GM23338 (cell line): ENCODE measurements at regions not wholly inside any gene's neighbourhood (a gene's known extent, or its start where the extent isn't known, plus 50 kb on each side); places are given as distances from the start of the nearest gene placed in this dataset.

ENCODE experiments used
- ATAC-seq: fragments of 200-7000 bp; cut with Tn5 transposase; 3 replicates; pipeline ENCODE4 v1.9.1; 2020
- DNase-seq: peaks from one replicate; pipeline ENCODE4 v3.0.0-alpha.2; 2015; ENCODE audit warnings: low spot score
- H2AFZ ChIP-seq: fragments of 200-600 bp; sonication (generic); 2 replicates; pipeline ENCODE4 v1.8.0; 2016; ENCODE audit warnings: antibody characterized with exemption, mild to moderate bottlenecking, moderate library complexity
- H3F3A ChIP-seq: fragments of 200-600 bp; sonication (generic); replicated peaks from 2 replicates; pipeline ENCODE4 v1.8.0; 2017; ENCODE audit warnings: antibody characterized with exemption, mixed run types, low read depth
- H3K27ac ChIP-seq: fragments of 200-600 bp; sonication (generic); 2 replicates; pipeline ENCODE4 v1.6.1; 2016; ENCODE audit warnings: low read depth
- H3K27me3 ChIP-seq: fragments of 200-600 bp; sonication (generic); 2 replicates; pipeline ENCODE4 v1.8.0; 2016; ENCODE audit warnings: mild to moderate bottlenecking, mixed run types, moderate library complexity; ENCODE audit not compliant: insufficient read depth
- H3K36me3 ChIP-seq: fragments of 200-600 bp; sonication (generic); 2 replicates; pipeline ENCODE4 v1.8.0; 2016; ENCODE audit warnings: mild to moderate bottlenecking; ENCODE audit not compliant: insufficient read depth
- H3K4me1 ChIP-seq: fragments of 200-600 bp; sonication (generic); 2 replicates; pipeline ENCODE4 v1.8.0; 2016; ENCODE audit warnings: mild to moderate bottlenecking, moderate library complexity; ENCODE audit not compliant: insufficient read depth
- H3K4me2 ChIP-seq: fragments of 200-600 bp; sonication (generic); 2 replicates; pipeline ENCODE4 v1.7.1; 2017; ENCODE audit warnings: mixed run types
- H3K4me3 ChIP-seq: fragments of 200-600 bp; sonication (generic); 2 replicates; pipeline ENCODE4 v1.6.1; 2016; ENCODE audit warnings: mixed run types
- H3K79me2 ChIP-seq: fragments of 200-600 bp; sonication (generic); replicated peaks from 2 replicates; pipeline ENCODE4 v1.8.0; 2017; ENCODE audit warnings: mild to moderate bottlenecking; ENCODE audit not compliant: insufficient read depth
- H3K9me2 ChIP-seq: fragments of 200-600 bp; sonication (generic); 2 replicates; pipeline ENCODE4 v1.8.0; 2017; ENCODE audit not compliant: insufficient read depth
- H4K20me1 ChIP-seq: fragments of 200-600 bp; sonication (generic); replicated peaks from 2 replicates; pipeline ENCODE4 v1.8.0; 2017; ENCODE audit warnings: mild to moderate bottlenecking; ENCODE audit not compliant: insufficient read depth
- H3K27ac Mint-ChIP-seq: 2 replicates; pipeline ENCODE4 v1.8.0; 2020; ENCODE audit warnings: inconsistent platforms, mild to moderate bottlenecking, moderate library complexity, mixed read lengths
- H3K27me3 Mint-ChIP-seq: 3 replicates; pipeline ENCODE4 v1.8.0; 2022; ENCODE audit warnings: low read depth, mild to moderate bottlenecking, moderate library complexity, mixed read lengths, inconsistent platforms; ENCODE audit not compliant: insufficient read depth, poor library complexity
- H3K36me3 Mint-ChIP-seq: 3 replicates; pipeline ENCODE4 v1.8.0; 2021; ENCODE audit warnings: low read depth, mild to moderate bottlenecking, inconsistent platforms, moderate library complexity, mixed read lengths
- H3K4me1 Mint-ChIP-seq: 3 replicates; pipeline ENCODE4 v1.8.0; 2020; ENCODE audit warnings: mild to moderate bottlenecking, inconsistent platforms, mixed read lengths
- H3K4me3 Mint-ChIP-seq: 3 replicates; pipeline ENCODE4 v1.8.0; 2021; ENCODE audit warnings: moderate library complexity, mild to moderate bottlenecking, inconsistent platforms, mixed read lengths
- H3K9me3 Mint-ChIP-seq: 3 replicates; pipeline ENCODE4 v1.8.0; 2020; ENCODE audit warnings: moderate library complexity, mild to moderate bottlenecking, inconsistent platforms, mixed read lengths
- CREB1 ChIP-seq: fragments of 250-450 bp; sonication (Bioruptor Pico); IDR thresholded peaks from 2 replicates; pipeline ENCODE4 v1.5.0; 2020; ENCODE audit warnings: low read depth, mild to moderate bottlenecking, moderate library complexity
- CTCF ChIP-seq, 2 experiments: fragments of 200-600 bp in 1 of 2; sonication (generic) in 1 of 2; conservative IDR thresholded peaks; 2 replicates each; pipeline versions ENCODE4 v1.5.1 to v1.6.1; 2016 to 2017; ENCODE audit warnings: antibody characterized with exemption in 2 of 2, low read depth in 2 of 2, mild to moderate bottlenecking in 2 of 2, moderate library complexity in 1 of 2
- ETS1 ChIP-seq: IDR thresholded peaks from 2 replicates; pipeline ENCODE4 v1.6.1; 2016; ENCODE audit warnings: antibody characterized with exemption
- EZH2 ChIP-seq: fragments of 200-600 bp; sonication (generic); IDR thresholded peaks from one replicate; pipeline ENCODE4 v1.8.0; 2017; ENCODE audit warnings: antibody characterized with exemption, mild to moderate bottlenecking, low read depth; ENCODE audit not compliant: unreplicated experiment
- EZH2phosphoT487 ChIP-seq: fragments of 200-600 bp; sonication (generic); IDR thresholded peaks from one replicate; pipeline ENCODE4 v1.8.1; 2018; ENCODE audit warnings: antibody characterized with exemption; ENCODE audit not compliant: unreplicated experiment
- JUNB ChIP-seq: IDR thresholded peaks from one replicate; pipeline ENCODE4 v1.6.1; 2016; ENCODE audit warnings: antibody characterized with exemption; ENCODE audit not compliant: unreplicated experiment
- NANOG ChIP-seq: IDR thresholded peaks from 2 replicates; pipeline ENCODE4 v1.6.1; 2016; ENCODE audit warnings: antibody characterized with exemption, borderline replicate concordance
- POLR2AphosphoS5 ChIP-seq: IDR thresholded peaks from 2 replicates; pipeline ENCODE4 v1.6.1; 2016; ENCODE audit warnings: antibody characterized with exemption, low read depth
- REST ChIP-seq: IDR thresholded peaks from one replicate; pipeline ENCODE4 v1.6.1; 2018; ENCODE audit warnings: antibody characterized with exemption; ENCODE audit not compliant: unreplicated experiment
- STAT1 ChIP-seq: IDR thresholded peaks from one replicate; pipeline ENCODE4 v1.6.1; 2016; ENCODE audit warnings: antibody characterized with exemption; ENCODE audit not compliant: unreplicated experiment
- ZNF114 ChIP-seq: fragments of 250-450 bp; sonication (Bioruptor Pico); IDR thresholded peaks from 2 replicates; pipeline ENCODE4 v1.5.0; 2020; ENCODE audit warnings: mild to moderate bottlenecking, moderate library complexity
- ZNF331 ChIP-seq: fragments of 250-450 bp; sonication (Bioruptor Pico); IDR thresholded peaks from 2 replicates; pipeline ENCODE4 v1.5.0; 2020; ENCODE audit warnings: low read depth, mild to moderate bottlenecking, moderate library complexity

GRCh38 chr9:113687680-113688371 lies 188.3 kb upstream of the ZNF618 start:
- H3K4me3 Mint-ChIP-seq, result peak overlapping the region; percentile 73
- H3K4me1 Mint-ChIP-seq, result peaks cover 5% of the 10 kb centered on the region
- no peaks in the 10 kb centered on the region for H4K20me1 ChIP-seq
- H3K4me2 ChIP-seq, result peak overlapping the region; percentile 90
- peaks cover 6% of the 10 kb centered on the region for H3K4me1 ChIP-seq
- H3K9me2 ChIP-seq, result no peaks in the 10 kb centered on the region
- H3K27ac Mint-ChIP-seq, result no peak overlapping the region
- peaks cover 34% of the 10 kb centered on the region for H3K27me3 Mint-ChIP-seq
- peak; percentile 52 for DNase-seq
- peaks cover 51% of the 10 kb centered on the region for H3K27me3 ChIP-seq
- no peaks in the 10 kb centered on the region for H3F3A ChIP-seq
- no peaks in the 10 kb centered on the region; the same call in 2 of the 3 replicates for H3K9me3 Mint-ChIP-seq
- no peak overlapping the region for H3K27ac ChIP-seq
- no peaks in the 10 kb centered on the region for H3K36me3 ChIP-seq
- TF ChIP-seq STAT1 (no peak), EZH2 (peak; percentile 49)
- H3K36me3 Mint-ChIP-seq, result no peaks in the 10 kb centered on the region
- H3K79me2 ChIP-seq, result no peaks in the 10 kb centered on the region
- peak overlapping the region; percentile 97 for H2AFZ ChIP-seq
- peak; percentile 83 for ATAC-seq
- peak overlapping the region; percentile 66 for H3K4me3 ChIP-seq

GRCh38 chr9:113690055-113690740 lies 185.9 kb upstream of the ZNF618 start:
- H3F3A ChIP-seq, result no peaks in the 10 kb centered on the region
- H3K27me3 ChIP-seq, result peaks cover 47% of the 10 kb centered on the region
- H3K4me2 ChIP-seq, result no peak overlapping the region
- H3K4me1 ChIP-seq, result peaks cover 6% of the 10 kb centered on the region; the same call in 1 of the 2 replicates
- peak overlapping the region; percentile 90; the same call in 1 of the 2 replicates for H2AFZ ChIP-seq
- H3K36me3 ChIP-seq, result no peaks in the 10 kb centered on the region
- Mint-ChIP-seq H3K27ac (no peak overlapping the region), H3K4me1 (peaks cover 3% of the 10 kb centered on the region), H3K27me3 (peaks cover 35% of the 10 kb centered on the region), H3K9me3 (no peaks in the 10 kb centered on the region; the same call in 2 of the 3 replicates), H3K4me3 (no peak overlapping the region), H3K36me3 (no peaks in the 10 kb centered on the region)
- no peaks in the 10 kb centered on the region for H3K79me2 ChIP-seq
- no peak overlapping the region for H3K27ac ChIP-seq
- DNase-seq (peak; percentile 17), ATAC-seq (peak; percentile 14; the same call in 1 of the 3 replicates)
- no peaks in the 10 kb centered on the region for H4K20me1 ChIP-seq
- H3K4me3 ChIP-seq, result no peak overlapping the region
- H3K9me2 ChIP-seq, result no peaks in the 10 kb centered on the region
- TF ChIP-seq REST (no peak), CTCF (conservative IDR thresholded peaks at IDR 0.05; ENCODE audit: low read depth in 2 of 2) (no peak), CREB1 (CRISPR knock-in tag) (no peak), POLR2AphosphoS5 (no peak), JUNB (no peak), STAT1 (no peak), ZNF114 (CRISPR knock-in tag) (no peak), ZNF331 (CRISPR knock-in tag) (no peak), ETS1 (no peak), NANOG (no peak), EZH2phosphoT487 (no peak)
